NOMO-1 treated with DMSO at 0.1 percent for 48 hours (cell line): ENCODE measurements at regions not wholly inside any gene's neighbourhood (a gene's known extent, or its start where the extent isn't known, plus 50 kb on each side); places are given as distances from the start of the nearest gene placed in this dataset.
A peak's percentile ranks its signal among the peaks of the same experiment; 100 is the strongest.

Experiments used
- DNase-seq: peaks from one replicate; lab custom pipeline; 2025; ENCODE audit not compliant: unreplicated experiment; lab: John Stamatoyannopoulos, UW

GRCh38 chr7:46357851-46358250 lies 436.8 kb upstream of the IGFBP3 start:
- DNase-seq = no peak

GRCh38 chr7:46357290-46357689 lies 436.2 kb upstream of the IGFBP3 start:
- no peak for DNase-seq

GRCh38 chr7:46356371-46356770 lies 435.3 kb upstream of the IGFBP3 start:
- no peak for DNase-seq

DNA sequence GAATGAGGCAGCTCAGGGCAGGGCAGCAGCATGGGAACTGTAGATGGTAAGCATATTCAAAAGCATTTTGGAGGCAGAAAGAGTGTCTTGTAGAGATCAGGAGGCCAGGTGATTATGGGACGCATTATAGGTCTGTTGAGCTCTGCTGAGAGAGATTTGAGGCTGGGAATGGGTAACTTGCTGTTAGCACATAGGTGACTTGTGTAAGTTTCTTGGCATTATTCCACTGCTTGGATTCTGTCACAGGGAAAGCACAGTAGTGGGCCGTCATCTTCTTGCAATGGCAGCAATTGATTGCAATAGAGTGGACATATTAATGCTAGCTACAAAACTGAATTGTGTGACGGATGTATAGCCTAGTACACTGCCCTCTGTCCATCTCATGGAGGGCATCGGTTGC lies 434.3 kb upstream of the IGFBP3 start:
- no peak for DNase-seq

DNA sequence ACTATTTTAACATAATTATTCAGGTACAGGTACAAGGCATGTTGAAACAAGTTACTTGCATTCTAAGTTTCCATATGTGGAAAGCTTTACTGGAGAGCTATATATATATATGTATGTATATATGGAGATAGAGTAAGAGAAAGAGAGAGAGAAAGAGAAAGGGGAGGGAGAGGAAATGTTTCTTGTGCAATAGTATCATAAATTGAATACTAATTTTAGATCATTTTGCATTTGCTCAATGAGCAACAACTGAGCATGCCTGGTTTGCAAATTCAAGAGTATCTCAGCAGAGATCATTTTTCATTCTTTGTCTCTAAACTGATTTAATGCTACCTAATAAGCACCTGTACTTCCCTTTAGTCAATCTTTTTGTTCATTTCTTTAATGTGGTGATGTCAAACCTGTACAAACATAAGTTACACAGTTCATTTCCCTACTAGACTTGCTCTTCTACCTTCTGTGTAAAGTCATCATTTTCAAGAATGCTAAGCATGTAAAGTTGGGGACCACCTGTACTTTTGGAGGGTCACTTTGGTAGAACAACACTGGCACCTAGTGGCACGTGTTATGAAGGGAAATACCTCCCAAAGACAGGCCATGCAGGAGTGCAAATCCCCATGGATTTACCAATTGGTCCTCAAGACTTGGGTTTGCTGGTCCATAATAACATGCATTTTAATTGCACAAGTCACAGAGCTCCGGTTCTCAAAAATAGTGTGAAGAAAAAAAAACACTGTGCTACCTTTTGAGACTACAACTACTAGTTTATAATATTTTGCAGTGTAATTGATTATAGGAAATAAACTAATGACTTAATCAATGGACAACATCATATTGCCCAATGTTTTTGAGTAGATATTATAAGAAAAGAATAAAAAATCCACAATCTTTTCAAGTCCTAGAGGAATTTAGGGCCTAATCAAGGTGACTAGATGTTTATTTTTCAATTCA lies 431.2 kb upstream of the IGFBP3 start:
- peak; percentile 22 for DNase-seq

DNA sequence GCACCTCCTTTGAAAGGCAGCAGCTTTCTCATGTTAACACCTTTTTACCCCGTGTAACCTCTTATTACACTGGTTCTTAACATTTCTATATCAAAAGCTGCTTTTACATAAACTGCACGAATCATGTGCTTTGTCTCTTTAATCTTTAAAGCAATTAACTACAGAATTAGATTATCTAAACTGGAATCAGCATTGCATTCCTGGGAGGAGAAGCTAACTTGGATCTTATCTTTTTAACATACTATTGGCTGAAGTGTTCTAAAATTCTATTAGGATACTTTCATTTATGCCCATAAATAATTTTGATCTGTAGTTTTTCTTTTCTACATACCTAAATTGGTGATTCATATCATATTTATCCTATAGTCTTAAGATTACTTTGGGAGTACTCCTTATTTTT lies 428.4 kb upstream of the IGFBP3 start:
- no peak for DNase-seq

DNA sequence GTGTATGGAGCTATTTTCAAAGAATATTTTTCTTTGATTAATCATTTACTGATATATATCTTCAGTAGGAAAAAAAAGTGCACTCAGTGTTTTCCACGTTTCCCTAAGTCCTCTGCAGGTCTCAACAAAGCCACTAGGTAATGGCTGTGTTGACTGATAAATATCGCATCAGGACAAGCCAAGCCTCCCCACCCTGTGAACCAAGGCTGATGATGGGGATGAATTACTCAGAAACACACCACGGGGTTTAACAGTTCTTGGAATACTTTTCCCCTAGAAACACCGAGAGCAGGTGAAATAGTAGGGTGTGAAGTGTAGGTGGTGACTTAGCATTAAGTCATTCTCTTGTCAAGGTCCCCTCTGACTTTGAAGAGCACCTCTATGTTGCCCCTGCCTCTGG lies 423.5 kb upstream of the IGFBP3 start:
- DNase-seq = no peak

DNA sequence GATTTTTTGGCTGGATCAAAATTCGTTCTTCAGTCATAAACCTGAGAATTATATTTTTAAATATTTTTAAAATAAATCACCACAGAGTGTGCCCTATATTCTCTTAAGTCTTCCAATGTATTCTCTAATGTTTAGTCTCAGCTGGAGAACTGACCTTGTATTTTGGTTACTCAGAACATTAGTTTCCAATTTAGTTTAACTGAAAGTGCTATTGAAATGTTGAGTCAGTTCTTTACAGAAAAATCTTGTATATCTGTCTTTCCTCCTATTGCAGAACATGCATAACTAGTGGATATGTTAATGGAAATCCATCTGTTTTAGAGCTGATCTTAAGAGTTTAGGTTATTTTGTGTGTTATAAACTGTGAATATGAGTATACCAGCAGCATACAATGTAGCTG lies 422.7 kb upstream of the IGFBP3 start:
- no peak for DNase-seq

DNA sequence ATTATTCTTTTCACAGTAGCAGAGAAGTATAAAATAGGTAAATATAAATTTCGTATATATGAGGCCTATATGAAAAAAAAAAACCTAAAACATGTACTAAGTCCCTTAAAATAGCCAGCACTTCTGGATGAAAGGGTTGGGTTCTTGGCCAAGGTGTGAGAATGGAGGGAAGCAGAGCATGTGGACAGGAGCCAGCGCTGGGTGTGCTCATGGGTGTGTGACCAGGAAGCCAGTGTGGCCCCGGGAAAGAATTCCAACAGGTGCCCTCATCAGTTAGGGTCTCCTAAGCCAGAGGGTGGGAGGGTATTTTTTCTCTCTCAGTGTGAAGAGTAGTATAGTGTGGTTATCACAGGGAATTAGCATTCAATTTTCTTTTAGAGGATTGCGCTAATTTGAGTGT lies 401.9 kb upstream of the IGFBP3 start:
- DNase-seq = no peak

DNA sequence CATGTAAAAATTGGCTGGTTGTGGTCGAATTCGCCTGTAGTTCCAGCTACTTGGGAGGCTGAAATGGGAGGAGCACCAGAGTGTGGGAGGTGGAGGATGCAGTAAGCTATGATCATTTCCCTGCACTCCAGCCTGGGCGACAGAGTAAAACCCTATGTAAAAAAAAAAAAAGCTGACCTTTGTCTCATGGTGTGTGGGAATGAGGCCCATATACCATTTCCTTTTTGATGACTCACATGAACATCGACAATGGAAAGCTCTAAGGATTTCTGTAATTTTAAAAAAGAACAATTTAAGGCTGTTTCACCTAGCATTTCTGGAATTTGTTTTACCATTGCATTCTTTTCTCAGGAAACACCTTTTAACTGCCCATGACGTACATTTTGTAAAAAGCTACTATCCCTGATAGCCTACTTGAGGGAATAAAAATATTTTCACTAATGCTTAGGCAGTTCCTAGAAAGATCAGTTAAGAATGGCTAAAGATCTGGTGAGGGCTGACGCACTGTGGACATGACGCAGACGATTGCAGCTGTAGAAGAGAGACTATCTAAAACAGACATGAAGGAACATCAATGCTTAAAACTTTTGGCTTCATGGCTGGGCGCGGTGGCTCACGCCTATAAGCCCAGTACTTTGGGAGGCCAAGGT lies 400.6 kb upstream of the IGFBP3 start:
- no peak for DNase-seq

- no peak for DNase-seq
Measured at GRCh38 chr7:46320956-46321355, 399.9 kb upstream of the IGFBP3 start.

- DNase-seq = no peak
Measured at GRCh38 chr7:46319841-46320240, 398.8 kb upstream of the IGFBP3 start.

DNA sequence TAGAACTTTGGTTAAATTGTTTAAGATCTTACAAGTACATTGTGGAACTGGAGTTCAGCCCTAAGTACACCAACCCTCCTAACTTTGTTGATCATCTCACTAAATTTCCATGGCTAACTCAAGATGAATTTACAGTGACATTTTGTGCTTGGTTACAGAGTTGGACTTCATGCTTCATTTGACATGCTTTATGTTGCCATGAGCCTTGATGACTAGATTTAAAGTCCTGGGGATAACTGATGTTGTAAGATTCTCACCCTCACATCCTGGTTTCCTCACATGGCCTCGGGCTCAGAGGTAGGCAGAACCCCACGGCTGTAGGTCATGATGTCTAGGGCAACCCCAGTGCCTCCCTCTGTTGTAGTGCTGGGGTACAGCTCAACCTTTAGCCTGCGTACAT lies 397.2 kb upstream of the IGFBP3 start:
- no peak for DNase-seq

GRCh38 chr7:46317256-46317655 lies 396.2 kb upstream of the IGFBP3 start:
- DNase-seq = no peak

- DNase-seq = no peak
Measured at GRCh38 chr7:46315891-46316290, 394.8 kb upstream of the IGFBP3 start.

DNA sequence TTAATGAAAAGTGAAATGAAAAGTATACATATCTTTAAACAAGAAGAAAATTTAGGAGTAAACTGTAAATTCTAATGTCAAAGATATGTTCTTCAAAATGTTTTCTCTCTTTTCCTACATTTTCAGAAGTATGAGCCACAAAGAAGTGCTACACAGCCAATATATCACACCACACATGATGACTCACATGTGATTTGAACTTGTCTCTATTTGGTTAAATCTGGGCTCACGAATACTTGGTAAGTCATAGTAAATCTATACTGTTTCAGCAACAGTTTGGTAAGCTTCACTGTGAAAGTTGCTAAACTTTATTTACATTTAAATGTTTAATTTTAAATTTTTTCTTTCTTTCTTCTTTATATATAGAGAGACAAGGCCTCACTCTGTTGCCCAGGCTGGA lies 380.6 kb upstream of the IGFBP3 start:
- no peak for DNase-seq

- DNase-seq = no peak
Measured at GRCh38 chr7:46297515-46297914, 376.4 kb upstream of the IGFBP3 start.

GRCh38 chr7:46296526-46296925 lies 375.5 kb upstream of the IGFBP3 start:
- DNase-seq = no peak

DNA sequence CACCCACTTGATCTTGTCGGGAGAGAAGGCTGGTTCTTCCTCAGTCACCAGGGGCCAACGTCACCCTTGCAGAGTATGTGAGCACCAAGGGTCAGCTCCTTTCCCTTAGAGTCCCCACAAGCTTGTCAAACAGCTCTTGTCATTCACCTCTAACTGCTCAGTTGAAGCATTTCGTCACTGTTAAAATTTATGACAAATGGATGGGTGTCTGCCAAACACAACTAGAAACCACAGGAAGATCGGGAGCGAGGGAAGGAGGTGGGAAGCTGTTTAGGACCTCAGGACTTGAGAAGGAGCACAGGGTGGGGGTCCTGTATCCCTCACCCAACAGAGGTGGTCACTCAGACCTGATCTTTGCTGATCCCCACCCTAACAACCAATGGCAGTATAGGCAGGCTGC lies 373.3 kb upstream of the IGFBP3 start:
- no peak for DNase-seq

DNA sequence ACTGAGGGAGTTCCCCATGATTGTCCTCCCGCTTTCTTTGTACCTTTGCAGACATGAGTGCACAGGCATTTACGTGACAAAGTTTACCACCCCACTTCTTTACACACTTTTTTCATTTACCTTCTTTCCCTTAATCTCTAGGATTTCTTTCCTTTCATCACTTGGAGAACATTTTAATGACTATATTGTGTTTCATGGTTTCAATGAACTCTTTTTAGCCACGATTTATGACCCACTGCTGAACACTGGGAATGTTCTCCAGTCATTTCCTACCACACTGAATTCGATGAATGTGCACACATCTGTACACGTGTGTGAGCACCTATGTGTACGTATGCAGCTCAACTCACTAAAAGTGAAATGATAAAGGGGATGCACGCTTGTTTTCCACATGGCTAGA lies 371.7 kb upstream of the IGFBP3 start:
- DNase-seq = no peak

- no peak for DNase-seq
Measured at GRCh38 chr7:46291601-46292150, 370.6 kb upstream of the IGFBP3 start.

- DNase-seq = no peak
Measured at GRCh38 chr7:46291050-46291438, 370.0 kb upstream of the IGFBP3 start.
